Uterus (tissue), 3 donors: ENCODE measurements at regions not wholly inside any gene's neighbourhood (a gene's known extent, or its start where the extent isn't known, plus 50 kb on each side); places are given as distances from the start of the nearest gene placed in this dataset.

ENCODE experiments used
- DNase-seq, 2 donors: peaks; one replicate each; pipeline ENCODE4 v3.0.0-alpha.2; 2019 to 2020
- H3K27ac ChIP-seq, 2 donors: fragments of 200-600 bp; sonication (generic); 1 replicate in 1 of 2; 2 replicates in 1 of 2; pipeline ENCODE4 v1.5.1; 2016 to 2018
- H3K27me3 ChIP-seq, 2 donors: fragments of 200-600 bp; sonication (generic); one replicate each; pipeline ENCODE4 v1.5.1; 2018 to 2019; ENCODE audit warnings: control low read depth in 1 of 2
- H3K36me3 ChIP-seq, 2 donors: fragments of 200-600 bp; sonication (generic); one replicate each; pipeline ENCODE4 v1.5.1; 2019; ENCODE audit warnings: control low read depth in 1 of 2
- H3K4me1 ChIP-seq, 2 donors: fragments of 200-600 bp; sonication (generic); one replicate each; pipeline ENCODE4 v1.5.1; 2018 to 2019; ENCODE audit warnings: control low read depth in 1 of 2
- H3K4me3 ChIP-seq, 2 donors: fragments of 200-600 bp; sonication (generic); 1 replicate in 1 of 2; 2 replicates in 1 of 2; pipeline ENCODE4 v1.5.1; 2018 to 2019; ENCODE audit warnings: mild to moderate bottlenecking in 1 of 2
- H3K9me3 ChIP-seq, 2 donors: fragments of 200-600 bp; sonication (generic); one replicate each; pipeline ENCODE4 v1.5.1; 2019; ENCODE audit warnings: control low read depth in 1 of 2
- POLR2A ChIP-seq, 2 donors: fragments of 450-650 bp; IDR thresholded peaks; one replicate each; pipeline ENCODE4 v1.6.1; 2016; ENCODE audit warnings: antibody characterized with exemption in 2 of 2, mild to moderate bottlenecking in 1 of 2, moderate library complexity in 1 of 2
- intact Hi-C: fragments of 100-400 bp; cut with DNase I; formaldehyde crosslinking; loops from one replicate; pipeline ENCODE4 v1.15.1; 2023; ENCODE audit warnings: low total_unique reads
- TF ChIP-seq, protein P1 (sequence below), 4 experiments: fragments of 200-600 bp in 2 of 4; fragments of 450-650 bp in 2 of 4; sonication (generic) in 2 of 4; IDR thresholded peaks; one replicate each; pipeline ENCODE4 v1.5.1; 2016 to 2019; ENCODE audit warnings: antibody characterized with exemption in 4 of 4, mild to moderate bottlenecking in 2 of 4, moderate library complexity in 1 of 4
- donor health status: DM: yes; HTN: yes; CAD: no.

DNA sequence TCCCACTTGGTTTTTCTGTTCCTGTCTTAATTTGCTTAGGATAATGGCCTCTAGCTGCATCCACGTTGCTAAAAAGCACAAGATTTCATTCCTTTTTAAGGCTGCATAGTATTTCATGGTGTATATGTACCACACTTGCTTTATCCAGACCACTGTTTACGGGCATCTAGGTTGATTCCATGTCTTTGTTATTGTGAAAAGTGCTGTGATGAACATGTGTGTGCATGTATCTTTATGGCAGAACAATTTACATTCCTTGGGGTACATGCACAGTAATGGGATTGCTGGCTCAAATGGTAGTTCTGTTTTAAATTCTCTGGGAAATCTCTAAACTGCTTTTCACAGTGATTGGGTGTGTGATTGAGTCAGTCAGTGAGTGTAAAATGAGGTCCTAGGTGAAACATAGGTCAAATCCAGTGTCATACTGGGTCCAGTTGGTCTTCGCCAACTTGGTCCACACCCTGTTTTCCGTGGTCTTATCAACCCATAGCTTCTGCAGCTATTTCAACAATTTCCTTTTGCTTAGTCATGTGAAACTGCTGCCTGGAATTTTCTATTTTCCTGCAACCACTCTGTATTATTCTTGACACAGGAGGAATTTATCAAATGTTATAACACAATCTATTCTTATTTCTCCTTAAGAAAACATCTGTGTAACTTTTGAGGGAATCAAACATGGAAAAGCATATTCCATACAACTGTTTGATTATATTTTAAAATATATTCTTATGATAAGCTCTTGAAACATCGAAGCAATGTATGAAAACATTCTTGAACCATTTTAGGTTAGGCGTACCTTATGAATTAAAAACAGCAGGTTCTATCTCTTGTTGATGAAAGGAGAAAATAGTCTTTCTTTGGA lies 82.9 kb downstream of the ADCYAP1 start:
- H3K4me1 ChIP-seq, result no peaks in the 10 kb centered on the region
- H3K4me3 ChIP-seq, result no peak overlapping the region
- intact Hi-C loops, result no loop called here
- DNase-seq, result no peak
- H3K27me3 ChIP-seq, result no peaks in the 10 kb centered on the region
- no peak for TF ChIP-seq POLR2A (IDR thresholded peaks at IDR 0.05)
- TF ChIP-seq, protein P1, sequence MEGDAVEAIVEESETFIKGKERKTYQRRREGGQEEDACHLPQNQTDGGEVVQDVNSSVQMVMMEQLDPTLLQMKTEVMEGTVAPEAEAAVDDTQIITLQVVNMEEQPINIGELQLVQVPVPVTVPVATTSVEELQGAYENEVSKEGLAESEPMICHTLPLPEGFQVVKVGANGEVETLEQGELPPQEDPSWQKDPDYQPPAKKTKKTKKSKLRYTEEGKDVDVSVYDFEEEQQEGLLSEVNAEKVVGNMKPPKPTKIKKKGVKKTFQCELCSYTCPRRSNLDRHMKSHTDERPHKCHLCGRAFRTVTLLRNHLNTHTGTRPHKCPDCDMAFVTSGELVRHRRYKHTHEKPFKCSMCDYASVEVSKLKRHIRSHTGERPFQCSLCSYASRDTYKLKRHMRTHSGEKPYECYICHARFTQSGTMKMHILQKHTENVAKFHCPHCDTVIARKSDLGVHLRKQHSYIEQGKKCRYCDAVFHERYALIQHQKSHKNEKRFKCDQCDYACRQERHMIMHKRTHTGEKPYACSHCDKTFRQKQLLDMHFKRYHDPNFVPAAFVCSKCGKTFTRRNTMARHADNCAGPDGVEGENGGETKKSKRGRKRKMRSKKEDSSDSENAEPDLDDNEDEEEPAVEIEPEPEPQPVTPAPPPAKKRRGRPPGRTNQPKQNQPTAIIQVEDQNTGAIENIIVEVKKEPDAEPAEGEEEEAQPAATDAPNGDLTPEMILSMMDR (IDR thresholded peaks at IDR 0.05), result no peak
- H3K9me3 ChIP-seq, result no peaks in the 10 kb centered on the region
- H3K27ac ChIP-seq, result no peak overlapping the region
- H3K36me3 ChIP-seq, result no peaks in the 10 kb centered on the region

GRCh38 chr18:989425-989824 lies 84.8 kb downstream of the ADCYAP1 start:
- Histone ChIP-seq H3K36me3 (no peaks in the 10 kb centered on the region), H3K27me3 (no peaks in the 10 kb centered on the region), H3K9me3 (no peaks in the 10 kb centered on the region), H3K4me1 (no peaks in the 10 kb centered on the region), H3K27ac (no peak overlapping the region), H3K4me3 (no peak overlapping the region)
- no peak for TF ChIP-seq POLR2A (IDR thresholded peaks at IDR 0.05)
- no peak for DNase-seq
- intact Hi-C loops, result no loop called here

DNA sequence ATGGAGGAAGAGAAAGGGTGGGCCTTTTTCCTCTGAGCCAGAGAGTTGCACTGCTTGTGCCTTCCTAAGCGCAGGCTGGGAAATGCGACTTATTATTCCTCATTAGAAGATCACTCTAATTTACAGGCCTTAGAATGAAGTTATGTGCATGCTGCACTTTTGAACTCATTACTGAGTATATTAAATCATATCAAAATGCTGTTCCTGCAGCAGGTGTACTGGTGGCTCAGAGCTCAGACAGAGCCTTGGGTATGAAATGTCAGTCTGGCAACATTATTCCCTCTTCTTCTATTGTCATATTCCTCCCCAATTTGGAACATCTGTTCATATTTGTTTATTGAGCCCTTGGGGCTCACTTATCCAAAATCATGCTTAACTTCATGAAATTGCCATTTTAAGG lies 85.5 kb downstream of the ADCYAP1 start:
- Histone ChIP-seq H3K9me3 (no peaks in the 10 kb centered on the region), H3K36me3 (no peaks in the 10 kb centered on the region), H3K27ac (no peak overlapping the region), H3K4me1 (no peaks in the 10 kb centered on the region), H3K27me3 (no peaks in the 10 kb centered on the region), H3K4me3 (no peak overlapping the region)
- intact Hi-C loops, result no loop called here
- no peak for TF ChIP-seq POLR2A (IDR thresholded peaks at IDR 0.05)
- TF ChIP-seq, protein P1 (IDR thresholded peaks at IDR 0.05), result no peak
- DNase-seq, result no peak

DNA sequence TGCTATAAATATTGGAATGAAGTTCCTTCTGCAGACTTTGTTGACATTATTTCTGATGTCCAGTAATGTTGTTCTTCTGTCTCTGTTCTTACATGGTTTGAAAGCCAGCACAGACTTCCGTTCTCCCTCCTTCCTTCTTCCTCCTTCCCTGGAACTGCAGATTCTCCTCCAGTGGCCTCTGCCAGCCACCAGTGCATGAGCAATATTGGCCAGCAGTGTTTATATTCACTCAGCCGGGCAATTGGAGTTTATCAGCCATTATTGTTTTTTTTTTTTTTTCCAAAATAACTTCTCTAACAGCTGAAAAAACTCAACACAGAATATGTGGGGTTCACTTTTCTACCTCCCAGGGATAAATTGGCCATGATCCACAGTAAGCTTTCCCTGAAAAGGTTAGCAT lies 86.8 kb downstream of the ADCYAP1 start:
- intact Hi-C loops, result no loop called here
- no peaks in the 10 kb centered on the region for H3K27me3 ChIP-seq

DNA sequence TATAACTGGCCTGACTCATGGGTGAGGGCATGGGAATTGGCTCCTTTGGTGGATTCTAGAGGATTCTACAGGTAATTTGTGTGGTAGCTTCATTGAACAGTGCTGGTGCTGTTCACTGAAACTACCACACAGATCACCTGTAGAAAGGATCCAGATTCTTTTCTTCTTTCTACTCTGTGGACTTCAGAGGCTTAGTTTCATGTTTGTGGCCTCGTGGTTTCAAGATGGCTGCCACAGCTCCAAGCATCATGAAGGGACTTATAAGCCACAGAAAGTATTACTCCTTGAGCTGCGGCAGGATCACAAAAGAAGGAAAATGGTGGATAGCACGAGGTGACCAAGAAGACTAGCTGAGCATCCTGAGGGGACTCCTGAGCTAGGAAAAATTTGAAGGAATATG lies 88.9 kb downstream of the ADCYAP1 start:
- Histone ChIP-seq H3K36me3 (no peaks in the 10 kb centered on the region), H3K27me3 (no peaks in the 10 kb centered on the region), H3K27ac (no peak overlapping the region), H3K4me3 (no peak overlapping the region), H3K9me3 (no peaks in the 10 kb centered on the region), H3K4me1 (no peaks in the 10 kb centered on the region)
- intact Hi-C loops, result no loop called here
- no peak for DNase-seq
- TF ChIP-seq POLR2A (IDR thresholded peaks at IDR 0.05), result no peak
- TF ChIP-seq, protein P1 (IDR thresholded peaks at IDR 0.05), result no peak

More for the DNA sequence above, 86.8 kb downstream of the ADCYAP1 start:
- H3K36me3 ChIP-seq, result no peaks in the 10 kb centered on the region
- DNase-seq, result no peak
- no peak overlapping the region for H3K27ac ChIP-seq
- TF ChIP-seq, protein P1 (IDR thresholded peaks at IDR 0.05), result no peak
- TF ChIP-seq POLR2A (IDR thresholded peaks at IDR 0.05), result no peak
- H3K9me3 ChIP-seq, result no peaks in the 10 kb centered on the region
- no peaks in the 10 kb centered on the region for H3K4me1 ChIP-seq
- no peak overlapping the region for H3K4me3 ChIP-seq
